H1 (cell line): ENCODE measurements at regions not wholly inside any gene's neighbourhood (a gene's known extent, or its start where the extent isn't known, plus 50 kb on each side); places are given as distances from the start of the nearest gene placed in this dataset.

Source experiments
- POU5F1 ChIP-seq: IDR thresholded peaks from 2 replicates; pipeline ENCODE4 v1.6.1; 2011; ENCODE audit warnings: low read depth, mild to moderate bottlenecking, low read length, moderate library complexity
- TF ChIP-seq, protein P1 (sequence below): fragments of 300-600 bp; sonication (generic); IDR thresholded peaks from 2 replicates; pipeline ENCODE4 v1.7.1; 2012; ENCODE audit warnings: low read length, moderate library complexity, mild to moderate bottlenecking, inconsistent platforms; ENCODE audit not compliant: insufficient replicate concordance

DNA sequence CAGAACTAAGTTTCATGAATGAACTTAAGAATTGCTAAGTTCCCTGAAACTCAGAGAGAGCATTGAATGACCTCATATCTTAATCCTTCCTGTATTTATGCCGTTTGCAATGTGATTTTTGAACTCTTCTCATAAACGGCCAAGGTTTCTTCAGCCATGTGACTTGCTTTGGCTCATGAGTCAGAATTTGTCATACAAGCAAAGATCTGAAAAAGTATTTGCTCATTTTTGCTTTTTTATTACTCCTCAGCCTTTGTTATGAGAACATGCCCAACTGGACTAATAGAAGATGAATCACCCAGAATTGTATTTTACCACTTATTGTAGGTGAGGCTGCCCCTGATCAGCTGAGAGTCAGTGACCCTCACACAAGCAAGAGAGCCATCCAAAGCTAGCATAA is 693.8 kb downstream of the BCL11B start (continued):
- TF ChIP-seq, protein P1, sequence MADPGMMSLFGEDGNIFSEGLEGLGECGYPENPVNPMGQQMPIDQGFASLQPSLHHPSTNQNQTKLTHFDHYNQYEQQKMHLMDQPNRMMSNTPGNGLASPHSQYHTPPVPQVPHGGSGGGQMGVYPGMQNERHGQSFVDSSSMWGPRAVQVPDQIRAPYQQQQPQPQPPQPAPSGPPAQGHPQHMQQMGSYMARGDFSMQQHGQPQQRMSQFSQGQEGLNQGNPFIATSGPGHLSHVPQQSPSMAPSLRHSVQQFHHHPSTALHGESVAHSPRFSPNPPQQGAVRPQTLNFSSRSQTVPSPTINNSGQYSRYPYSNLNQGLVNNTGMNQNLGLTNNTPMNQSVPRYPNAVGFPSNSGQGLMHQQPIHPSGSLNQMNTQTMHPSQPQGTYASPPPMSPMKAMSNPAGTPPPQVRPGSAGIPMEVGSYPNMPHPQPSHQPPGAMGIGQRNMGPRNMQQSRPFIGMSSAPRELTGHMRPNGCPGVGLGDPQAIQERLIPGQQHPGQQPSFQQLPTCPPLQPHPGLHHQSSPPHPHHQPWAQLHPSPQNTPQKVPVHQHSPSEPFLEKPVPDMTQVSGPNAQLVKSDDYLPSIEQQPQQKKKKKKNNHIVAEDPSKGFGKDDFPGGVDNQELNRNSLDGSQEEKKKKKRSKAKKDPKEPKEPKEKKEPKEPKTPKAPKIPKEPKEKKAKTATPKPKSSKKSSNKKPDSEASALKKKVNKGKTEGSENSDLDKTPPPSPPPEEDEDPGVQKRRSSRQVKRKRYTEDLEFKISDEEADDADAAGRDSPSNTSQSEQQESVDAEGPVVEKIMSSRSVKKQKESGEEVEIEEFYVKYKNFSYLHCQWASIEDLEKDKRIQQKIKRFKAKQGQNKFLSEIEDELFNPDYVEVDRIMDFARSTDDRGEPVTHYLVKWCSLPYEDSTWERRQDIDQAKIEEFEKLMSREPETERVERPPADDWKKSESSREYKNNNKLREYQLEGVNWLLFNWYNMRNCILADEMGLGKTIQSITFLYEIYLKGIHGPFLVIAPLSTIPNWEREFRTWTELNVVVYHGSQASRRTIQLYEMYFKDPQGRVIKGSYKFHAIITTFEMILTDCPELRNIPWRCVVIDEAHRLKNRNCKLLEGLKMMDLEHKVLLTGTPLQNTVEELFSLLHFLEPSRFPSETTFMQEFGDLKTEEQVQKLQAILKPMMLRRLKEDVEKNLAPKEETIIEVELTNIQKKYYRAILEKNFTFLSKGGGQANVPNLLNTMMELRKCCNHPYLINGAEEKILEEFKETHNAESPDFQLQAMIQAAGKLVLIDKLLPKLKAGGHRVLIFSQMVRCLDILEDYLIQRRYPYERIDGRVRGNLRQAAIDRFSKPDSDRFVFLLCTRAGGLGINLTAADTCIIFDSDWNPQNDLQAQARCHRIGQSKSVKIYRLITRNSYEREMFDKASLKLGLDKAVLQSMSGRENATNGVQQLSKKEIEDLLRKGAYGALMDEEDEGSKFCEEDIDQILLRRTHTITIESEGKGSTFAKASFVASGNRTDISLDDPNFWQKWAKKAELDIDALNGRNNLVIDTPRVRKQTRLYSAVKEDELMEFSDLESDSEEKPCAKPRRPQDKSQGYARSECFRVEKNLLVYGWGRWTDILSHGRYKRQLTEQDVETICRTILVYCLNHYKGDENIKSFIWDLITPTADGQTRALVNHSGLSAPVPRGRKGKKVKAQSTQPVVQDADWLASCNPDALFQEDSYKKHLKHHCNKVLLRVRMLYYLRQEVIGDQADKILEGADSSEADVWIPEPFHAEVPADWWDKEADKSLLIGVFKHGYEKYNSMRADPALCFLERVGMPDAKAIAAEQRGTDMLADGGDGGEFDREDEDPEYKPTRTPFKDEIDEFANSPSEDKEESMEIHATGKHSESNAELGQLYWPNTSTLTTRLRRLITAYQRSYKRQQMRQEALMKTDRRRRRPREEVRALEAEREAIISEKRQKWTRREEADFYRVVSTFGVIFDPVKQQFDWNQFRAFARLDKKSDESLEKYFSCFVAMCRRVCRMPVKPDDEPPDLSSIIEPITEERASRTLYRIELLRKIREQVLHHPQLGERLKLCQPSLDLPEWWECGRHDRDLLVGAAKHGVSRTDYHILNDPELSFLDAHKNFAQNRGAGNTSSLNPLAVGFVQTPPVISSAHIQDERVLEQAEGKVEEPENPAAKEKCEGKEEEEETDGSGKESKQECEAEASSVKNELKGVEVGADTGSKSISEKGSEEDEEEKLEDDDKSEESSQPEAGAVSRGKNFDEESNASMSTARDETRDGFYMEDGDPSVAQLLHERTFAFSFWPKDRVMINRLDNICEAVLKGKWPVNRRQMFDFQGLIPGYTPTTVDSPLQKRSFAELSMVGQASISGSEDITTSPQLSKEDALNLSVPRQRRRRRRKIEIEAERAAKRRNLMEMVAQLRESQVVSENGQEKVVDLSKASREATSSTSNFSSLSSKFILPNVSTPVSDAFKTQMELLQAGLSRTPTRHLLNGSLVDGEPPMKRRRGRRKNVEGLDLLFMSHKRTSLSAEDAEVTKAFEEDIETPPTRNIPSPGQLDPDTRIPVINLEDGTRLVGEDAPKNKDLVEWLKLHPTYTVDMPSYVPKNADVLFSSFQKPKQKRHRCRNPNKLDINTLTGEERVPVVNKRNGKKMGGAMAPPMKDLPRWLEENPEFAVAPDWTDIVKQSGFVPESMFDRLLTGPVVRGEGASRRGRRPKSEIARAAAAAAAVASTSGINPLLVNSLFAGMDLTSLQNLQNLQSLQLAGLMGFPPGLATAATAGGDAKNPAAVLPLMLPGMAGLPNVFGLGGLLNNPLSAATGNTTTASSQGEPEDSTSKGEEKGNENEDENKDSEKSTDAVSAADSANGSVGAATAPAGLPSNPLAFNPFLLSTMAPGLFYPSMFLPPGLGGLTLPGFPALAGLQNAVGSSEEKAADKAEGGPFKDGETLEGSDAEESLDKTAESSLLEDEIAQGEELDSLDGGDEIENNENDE = no peak
- no peak for TF ChIP-seq POU5F1
